ENCODE measurements at regions not wholly inside any gene's neighbourhood (a gene's known extent, or its start where the extent isn't known, plus 50 kb on each side); places are given as distances from the start of the nearest gene placed in this dataset.
"Not testable (repeated sequence)": the region's sequence is repeated elsewhere in the genome, so short reads cannot be mapped to it uniquely, and the experiment has no call there.

DNA sequence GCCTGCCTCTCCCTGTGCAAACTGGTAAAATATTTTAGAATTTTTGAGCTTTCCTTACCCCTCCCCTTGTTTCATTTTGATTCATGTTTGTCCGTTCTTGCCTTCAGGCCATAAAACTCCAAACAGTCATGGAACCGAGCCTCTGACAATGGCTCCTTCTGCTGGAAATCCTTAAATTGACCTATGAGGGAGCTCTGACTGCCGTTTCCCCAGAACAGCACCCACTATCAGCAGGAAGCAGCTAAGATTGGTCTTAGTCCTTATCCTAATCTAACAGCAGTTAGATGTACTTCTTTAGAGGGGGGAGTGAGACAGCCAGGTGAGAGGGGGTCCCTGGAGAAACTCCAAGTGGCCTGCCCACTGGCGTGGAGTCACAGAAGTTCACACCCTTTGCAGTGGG lies 106.7 kb downstream of the FAM174A start:
- no peak for DNase-seq (ENCODE audit: low read depth)

DNA sequence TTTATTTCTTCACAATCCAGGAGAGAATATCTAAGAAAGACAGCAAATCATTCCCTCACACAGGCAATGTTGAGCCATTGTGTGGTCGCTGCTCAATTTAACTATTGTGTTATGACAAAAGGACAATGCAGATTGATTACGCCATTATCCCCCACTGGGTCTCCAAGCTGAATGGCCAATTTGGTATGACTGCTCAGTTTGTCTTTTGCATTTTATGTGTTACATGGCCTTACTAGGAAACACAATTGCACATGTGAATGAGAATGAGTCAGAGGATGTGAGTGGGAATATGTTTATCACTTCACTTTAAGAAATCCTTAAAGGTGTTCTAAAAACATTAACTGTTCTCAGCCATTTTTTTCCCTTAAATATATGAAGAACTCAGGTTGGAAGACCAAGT lies 108.3 kb downstream of the FAM174A start:
- peak; percentile 53 for DNase-seq (ENCODE audit: low read depth)

DNA sequence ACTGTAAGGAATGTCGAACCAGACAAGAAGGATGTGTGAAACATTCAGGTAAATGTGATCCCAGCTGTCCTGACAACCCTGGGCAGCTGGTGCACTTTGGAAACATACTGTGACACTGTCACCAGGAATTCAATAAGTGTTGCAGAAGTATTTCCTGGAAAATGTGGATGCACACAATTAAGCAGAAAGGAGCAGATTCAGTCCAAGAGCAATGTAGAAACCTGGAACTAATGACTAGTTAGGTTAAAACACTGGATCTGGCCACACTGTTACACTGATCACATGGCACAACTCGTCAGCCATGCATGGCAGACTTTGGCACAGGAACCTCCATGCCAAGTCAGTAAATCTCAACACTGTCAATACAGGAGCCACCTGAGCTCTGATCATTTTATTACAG lies 109.0 kb downstream of the FAM174A start:
- DNase-seq (ENCODE audit: low read depth): no peak

DNA sequence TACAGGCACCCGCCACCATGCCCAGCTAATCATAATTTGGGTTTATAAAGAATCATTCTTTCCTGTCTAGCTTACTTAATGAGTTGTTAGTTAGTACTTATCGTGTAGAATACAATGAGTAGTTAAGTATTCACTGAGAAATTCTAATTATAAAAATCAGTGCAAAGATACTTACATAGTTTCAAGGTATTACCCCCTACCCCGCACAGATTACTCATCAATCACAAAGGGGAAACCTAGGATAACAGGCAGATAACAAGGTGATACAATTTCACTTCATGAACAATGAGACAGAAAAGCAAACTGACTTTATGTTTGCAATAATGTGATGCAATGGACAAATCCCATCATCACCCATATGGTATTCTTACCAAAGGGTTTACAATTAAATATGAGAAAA lies 109.6 kb downstream of the FAM174A start:
- no peak for DNase-seq (ENCODE audit: low read depth)

DNA sequence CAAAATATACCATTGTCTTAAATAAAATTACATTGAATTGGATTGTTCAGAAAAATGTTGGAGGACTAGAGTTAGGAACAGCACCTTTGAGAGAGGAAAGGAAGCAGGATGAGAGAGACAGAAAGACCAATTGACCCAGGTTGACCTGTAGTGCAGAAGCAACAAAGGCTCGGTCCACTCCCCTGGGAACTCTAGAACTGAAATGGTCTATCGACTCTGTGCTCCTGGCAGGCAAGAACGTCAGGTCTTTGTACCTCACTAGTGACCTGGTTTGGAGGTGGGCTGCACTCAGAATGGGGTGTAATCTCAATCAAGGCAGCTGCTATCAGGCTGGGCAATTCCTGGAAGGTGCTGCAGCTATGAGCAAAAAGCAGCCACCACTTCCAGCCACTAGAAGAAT lies 110.8 kb downstream of the FAM174A start:
- no peak for DNase-seq (ENCODE audit: low read depth)

DNA sequence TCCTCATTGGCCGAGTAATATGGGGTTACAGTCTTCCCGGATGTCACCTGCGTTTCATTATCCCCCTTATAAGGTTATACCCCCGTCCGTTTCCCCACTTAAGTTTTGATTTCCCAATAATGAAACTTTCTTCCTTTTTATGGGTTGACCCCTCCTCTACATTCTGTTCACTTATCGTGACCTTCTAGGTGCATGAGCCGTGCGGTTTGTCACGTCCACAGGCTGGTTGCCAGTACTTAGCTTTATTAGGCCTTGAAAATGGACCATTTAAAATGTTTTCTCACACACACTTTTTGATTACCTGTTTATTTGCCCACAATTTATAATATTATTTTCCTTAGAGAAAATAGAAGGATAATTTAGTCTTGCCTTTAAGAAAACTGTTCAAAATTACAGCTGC lies 111.5 kb downstream of the FAM174A start:
- no peak for DNase-seq (ENCODE audit: low read depth)

DNA sequence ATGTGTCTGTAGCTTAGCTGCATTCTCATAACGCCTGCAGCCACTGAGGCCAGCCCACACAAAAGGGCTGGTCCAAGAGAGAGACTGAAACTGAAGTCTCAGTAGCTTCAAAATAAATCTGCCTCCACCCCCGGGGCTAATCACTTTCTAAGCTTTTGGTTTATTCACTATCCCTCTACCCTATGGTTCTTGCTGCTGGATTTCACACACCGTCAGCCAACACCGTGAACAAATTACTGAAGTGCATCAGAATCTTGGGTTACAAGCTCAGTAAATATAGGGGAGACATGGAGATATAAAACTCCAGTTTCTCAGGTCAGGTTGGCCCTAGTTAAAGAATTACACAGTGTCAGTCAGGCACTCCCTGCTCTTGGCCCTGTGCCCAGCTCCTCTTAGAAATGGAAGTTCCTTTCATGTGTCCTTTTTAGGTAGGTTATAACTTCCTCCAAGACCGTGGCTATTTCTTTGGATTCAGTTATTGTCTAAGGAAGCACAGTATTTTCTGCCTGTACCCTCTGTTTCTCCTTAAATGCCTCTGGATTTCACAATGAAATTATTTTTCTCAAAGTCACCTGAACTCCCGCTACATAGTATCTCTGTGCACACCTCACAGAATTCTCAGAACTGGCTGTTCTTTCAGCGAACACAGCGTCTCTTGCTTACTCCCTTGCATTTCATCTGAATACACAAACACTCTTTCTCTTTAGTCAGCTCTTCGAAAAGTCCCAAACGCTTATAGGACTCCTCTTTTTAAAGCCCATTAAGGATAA lies 112.5 kb downstream of the FAM174A start:
- no peak for DNase-seq (ENCODE audit: low read depth)

DNA sequence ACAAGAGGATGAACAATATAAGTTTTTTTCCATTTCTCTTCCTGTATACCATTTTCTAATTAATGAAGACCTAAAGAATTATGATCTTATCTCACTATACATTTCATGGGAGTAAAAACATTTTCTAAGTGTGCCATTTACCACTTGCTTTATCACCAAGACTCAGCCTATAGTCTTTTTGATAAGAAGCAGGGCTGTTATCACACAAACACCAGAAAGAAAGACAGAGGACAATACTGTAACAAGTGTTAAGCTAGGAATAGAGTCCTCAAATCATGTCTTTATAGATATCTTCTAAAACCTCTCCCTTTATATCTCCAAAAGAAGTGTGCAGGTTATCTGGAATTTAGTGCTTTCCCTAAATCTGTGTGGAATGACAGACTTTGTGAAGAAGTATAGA lies 119.7 kb downstream of the FAM174A start:
- DNase-seq (ENCODE audit: low read depth): no peak

DNA sequence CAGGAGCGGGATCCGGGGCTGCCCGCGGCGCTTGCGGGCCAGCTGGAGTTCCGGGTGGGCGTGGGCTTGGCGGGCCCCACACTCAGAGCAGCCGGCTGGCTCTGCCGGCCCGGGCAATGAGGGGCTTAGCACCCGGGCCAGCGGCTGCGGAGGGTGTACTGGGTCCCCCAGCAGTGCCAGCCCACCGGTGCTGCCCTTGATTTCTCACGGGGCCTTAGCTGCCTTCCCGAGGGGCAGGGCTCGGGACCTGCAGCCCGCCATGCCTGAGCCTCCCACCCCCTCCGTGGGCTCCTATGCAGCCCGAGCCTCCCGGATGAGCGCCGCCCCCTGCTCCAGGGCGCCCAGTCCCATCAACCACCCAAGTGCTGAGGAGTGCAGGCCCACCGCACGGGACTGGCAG lies 121.6 kb downstream of the FAM174A start:
- not testable (repeated sequence) for DNase-seq (ENCODE audit: low read depth)

DNA sequence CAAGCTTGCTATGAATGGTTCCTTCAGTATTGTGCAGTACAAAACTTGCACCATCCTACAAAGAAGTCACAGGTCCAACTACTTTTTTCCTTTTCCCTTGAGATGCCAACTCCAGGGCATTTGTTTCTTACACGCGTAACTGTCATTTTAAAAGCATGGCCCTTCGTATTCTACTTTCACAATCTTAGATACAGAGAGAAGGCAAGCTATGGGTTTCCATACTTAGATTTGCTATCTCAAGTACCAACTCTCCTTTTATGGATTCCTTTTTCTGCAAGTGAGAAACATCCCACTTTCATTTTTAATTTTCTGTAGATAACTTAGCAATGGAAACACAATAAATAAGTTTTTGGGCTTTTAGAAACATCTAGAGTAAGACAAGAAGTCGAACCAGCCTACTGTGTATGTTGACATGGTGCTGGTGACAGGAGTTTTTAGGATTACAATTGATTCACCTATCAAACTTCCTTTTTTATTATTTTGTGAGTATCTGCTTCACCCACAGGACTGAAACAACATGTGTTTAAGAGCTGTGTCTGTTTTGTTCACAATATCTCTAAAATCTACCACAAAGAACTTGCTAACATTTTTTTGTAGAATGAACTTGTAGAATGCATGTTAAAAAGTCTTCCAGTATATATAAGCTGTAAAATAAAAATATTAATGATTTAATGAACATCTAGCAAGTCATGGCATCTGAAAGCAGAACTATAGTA lies 124.1 kb downstream of the FAM174A start:
- DNase-seq (ENCODE audit: low read depth): no peak

DNA sequence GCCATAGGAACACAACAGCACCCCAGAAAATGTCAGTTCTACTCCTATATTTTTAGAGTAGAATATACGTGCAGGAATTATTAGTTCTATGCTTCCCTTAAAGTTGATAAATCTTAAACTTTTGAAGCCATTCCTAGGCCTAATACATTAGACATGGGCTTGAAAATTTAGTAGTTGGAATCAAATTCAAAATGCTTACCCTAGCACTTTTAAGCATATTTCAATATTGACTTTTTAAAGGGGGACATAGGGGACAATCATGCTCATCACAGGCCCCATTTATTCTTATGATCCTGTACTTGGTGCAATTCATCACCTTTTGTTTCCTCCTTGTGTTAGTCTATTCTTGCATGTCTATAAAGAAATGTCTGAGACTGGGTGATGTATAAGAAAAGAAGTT lies 129.0 kb downstream of the FAM174A start:
- no peak for DNase-seq (ENCODE audit: low read depth)

DNA sequence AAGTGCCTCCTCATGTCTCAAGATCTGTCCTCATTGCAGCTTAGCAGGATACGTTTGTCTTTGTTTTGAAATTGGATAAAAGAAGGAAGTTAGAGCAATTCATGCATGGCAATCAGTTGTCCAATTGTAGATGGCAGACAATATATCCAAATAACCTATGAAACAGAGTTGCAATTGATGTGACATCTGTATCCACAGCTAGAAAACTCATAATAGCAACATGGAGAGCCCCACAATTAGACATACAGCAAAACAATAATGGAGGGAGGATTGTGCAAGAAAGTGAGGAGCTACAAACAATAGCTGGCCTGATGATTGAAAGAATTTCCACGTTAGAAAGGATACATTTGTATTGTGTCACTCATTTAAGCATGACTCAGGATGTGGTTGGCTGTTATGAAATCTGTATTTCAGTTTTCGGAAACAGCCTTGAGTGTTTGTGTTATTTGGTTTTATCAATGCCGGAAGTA lies 132.0 kb downstream of the FAM174A start:
- DNase-seq (ENCODE audit: low read depth): peak; percentile 77

DNA sequence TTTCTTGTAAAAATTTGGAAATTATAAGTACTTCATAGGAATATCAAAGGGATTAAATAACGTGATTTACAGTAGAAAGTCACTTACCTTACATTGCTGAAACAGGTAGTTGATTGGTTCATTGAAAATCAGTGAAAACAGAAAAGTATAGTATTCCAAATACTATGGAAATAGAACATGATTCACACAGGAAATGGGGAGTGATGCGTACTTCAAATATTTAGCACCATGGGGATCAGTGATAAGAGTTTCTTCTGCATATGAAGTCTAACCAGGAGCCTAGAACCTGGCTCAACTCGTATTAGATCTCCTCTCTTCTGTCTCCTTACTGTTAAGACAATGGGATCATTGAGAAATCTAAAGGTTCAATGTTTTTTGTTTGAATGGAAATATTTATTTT lies 133.3 kb downstream of the FAM174A start:
- DNase-seq (ENCODE audit: low read depth): peak; percentile 64

DNA sequence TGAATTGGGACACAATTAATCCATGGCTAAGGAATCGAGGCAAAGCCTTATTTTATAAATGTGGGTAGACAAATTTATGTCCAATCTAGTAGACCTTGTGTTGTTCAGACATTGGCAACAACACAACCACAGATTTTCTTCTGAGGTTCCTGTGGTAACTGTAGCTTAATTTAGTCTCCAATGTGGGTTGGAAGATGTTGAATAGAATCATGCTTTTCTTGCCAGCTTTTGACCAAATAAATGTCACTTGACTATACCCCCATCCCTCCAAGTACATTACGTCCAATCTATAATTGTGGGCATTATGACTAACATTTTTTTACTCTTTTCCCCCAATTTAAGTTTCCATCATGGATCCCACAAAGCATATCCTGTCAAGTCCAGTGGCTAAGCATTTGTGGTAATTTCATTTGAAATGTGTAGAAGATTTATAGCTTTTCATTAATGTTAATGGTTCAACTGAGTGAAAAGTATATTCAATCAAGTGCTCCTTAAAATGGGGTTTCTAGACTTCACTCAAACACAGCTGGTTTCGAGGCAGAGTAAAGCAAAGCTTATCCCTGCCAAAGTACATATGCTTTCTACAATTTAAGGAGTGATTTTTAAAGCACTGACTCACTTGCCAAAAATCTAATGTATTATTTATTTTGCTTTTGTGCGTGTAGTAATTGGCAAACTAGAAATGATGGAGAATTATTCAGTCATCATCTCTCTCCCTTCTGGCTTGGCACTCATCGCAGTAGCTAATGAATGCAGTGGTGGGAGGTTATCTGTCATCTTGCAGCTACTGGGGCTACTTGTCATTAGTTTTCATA lies 141.8 kb downstream of the FAM174A start:
- DNase-seq (ENCODE audit: low read depth): peak; percentile 9

DNA sequence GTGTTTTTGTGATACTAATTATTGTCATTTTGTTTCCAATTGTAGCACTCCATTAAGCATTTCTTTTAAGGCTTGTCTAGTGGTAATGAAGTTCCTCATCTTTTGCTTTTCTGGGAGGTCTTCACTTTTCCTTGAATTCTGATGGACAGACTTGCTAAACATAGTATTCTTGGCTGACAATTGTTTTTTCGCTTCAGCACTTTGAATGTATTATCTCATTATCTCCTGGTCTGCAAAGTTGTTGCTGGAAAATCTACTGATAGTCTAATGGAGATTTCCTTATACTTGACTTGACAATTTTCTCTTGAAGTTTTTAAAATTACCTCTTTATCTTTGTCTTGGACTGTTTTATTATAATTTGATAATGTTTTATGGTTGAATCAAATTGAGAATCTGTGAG lies 147.5 kb downstream of the FAM174A start:
- DNase-seq (ENCODE audit: low read depth): no peak

DNA sequence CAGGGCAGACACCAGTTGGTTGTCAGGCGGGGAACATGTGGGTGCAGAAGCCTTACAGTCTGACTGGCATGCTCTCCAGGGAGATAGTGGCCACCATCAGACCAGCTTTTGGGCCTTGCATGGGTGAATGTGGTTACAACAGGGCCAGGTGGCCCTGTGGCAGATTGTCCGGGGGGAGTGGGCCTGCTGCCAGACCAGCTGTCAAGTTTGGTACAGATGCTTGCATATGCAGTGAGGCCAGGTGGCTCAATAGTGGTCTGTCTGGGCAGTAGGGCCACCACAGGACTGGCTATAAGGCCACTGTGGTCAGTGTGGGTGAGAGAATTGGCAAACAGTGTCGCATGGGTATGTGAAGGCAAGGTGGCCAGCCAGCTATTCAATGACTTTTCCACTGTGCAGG lies 148.7 kb downstream of the FAM174A start:
- no peak for DNase-seq (ENCODE audit: low read depth)

DNA sequence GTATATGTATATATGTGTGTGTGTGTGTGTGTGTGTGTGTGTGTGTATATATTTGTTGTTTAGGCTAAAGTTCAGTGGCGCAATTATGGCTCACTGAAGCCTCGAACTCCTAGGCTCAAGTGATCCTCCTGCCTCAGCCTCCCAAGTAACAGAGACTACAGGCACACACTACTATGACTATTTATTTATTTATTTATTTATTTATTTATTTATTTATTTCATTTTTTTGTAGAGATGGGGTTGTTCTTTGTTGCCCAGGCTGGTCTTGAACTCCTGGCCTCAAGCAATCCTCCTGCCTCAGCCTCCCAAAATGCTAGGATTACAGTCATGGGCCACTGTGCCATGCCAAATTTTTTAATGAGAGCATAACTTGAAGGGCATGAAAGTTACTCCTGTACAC lies 149.9 kb downstream of the FAM174A start:
- DNase-seq (ENCODE audit: low read depth): not testable (repeated sequence)

DNA sequence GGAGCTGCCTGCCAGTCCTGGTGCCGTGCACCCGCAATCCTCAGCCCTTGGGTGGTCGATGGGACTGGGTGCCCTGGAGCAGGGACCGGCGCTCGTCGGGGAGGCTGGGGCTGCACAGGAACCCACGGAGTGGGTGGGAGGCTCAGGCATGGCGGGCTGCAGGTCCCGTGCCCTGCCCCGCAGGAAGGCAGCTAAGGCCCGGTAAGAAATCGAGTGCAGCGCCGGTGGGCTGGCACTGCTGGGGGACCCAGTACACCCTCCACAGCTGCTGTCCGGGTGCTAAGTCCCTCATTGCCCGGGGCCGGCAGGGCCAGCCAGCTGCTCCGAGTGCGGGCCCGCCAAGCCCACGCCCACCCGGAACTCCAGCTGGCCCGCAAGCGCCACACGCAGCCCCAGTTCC lies 153.7 kb downstream of the FAM174A start:
- not testable (repeated sequence) for DNase-seq (ENCODE audit: low read depth)

DNA sequence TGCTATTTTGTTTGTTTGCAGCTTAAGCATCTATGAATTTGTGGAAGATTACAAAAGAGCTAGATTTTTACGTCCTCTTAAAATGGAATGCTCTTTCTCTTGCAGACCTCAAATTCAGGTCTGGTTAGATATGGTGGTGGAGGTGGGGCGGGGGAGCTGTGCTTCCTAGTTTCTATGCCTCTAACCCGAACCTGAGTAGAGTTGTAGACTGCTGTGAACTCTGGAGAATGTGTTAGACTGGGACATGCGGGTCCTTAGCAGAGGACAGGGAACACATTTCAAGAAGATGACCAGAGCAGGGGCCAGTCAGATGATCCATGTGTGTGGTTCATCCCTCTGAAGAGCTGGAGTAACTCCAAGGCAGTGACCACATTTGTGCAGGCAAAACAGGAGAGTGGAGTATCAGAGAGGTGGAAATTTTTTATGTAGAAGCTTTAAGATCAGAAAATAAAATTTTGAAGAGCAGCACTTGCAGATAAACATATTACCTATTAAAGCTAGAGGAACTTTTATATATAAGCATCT lies 154.9 kb downstream of the FAM174A start:
- DNase-seq (ENCODE audit: low read depth): no peak

DNA sequence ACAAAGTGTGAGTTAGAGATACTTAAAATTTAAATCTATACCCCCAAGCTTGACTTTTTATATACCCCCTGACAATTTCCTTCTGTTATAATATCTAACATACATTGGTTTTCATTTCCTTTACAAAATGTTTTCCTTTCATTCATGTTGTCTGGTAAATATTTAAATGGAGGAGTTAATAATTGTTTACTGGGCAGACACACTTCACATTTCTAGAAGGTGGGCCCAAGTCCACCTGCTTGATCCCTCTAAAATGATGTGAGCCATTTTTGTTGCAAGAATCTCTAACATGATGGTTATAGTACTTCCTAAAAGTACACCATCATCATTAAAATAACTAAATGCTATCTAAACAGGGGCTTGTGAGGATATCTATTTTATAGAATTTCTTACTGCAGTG lies 155.9 kb downstream of the FAM174A start:
- DNase-seq (ENCODE audit: low read depth): no peak

DNA sequence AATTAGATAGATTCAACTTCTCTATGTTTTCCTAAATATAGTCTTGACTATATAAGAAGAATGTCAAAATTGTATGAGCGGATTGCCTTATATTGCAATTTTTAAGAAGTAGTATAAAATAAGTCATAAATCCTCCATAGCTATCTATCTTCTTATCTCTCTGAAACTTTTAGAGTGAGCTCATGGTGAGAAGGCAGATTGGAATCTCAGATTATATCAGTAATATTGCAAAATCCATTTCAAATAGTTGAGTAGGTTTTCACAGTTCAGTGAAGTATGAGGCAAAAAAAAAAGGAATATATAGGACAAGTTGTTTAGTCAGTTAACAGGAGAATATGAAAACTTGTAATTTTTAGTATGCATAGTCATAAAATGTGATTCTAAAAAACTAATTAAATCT lies 156.4 kb downstream of the FAM174A start:
- no peak for DNase-seq (ENCODE audit: low read depth)

DNA sequence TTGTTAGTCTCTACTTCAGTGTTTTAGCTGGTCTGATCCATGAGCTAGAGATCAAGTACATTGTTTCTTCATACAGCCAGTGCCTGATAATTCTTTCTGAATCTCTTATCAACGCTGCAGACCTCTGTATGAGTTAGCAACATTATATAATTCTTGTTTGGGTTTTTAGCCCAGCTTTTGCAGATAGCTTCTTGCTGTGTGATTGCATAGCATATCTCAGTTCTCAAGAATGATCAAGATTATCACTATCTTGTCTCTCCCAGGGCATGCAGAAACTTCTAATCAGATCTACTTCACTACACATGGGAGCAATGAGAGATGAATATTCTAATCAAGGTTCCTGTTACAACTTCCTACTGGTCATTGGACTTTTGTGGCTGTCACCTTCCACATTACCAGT lies 158.3 kb downstream of the FAM174A start:
- DNase-seq (ENCODE audit: low read depth): no peak
